GM18508 (cell line): ENCODE measurements at regions not wholly inside any gene's neighbourhood (a gene's known extent, or its start where the extent isn't known, plus 50 kb on each side); places are given as distances from the start of the nearest gene placed in this dataset.
"Not testable (repeated sequence)": the region's sequence is repeated elsewhere in the genome, so short reads cannot be mapped to it uniquely, and the experiment has no call there.

Source experiments
- ATAC-seq: cut with Tn5 transposase; IDR thresholded peaks from one replicate; pipeline ENCODE4 v1.9.1; 2021; ENCODE audit warnings: moderate number of reproducible peaks; ENCODE audit not compliant: insufficient read depth, unreplicated experiment

- ATAC-seq, result no peak
Observed at GRCh38 chr4:66575008-66575696, 904.9 kb upstream of the EPHA5 start.

- ATAC-seq, result no peak
Observed at GRCh38 chr4:66574145-66574978, 904.1 kb upstream of the EPHA5 start.

DNA sequence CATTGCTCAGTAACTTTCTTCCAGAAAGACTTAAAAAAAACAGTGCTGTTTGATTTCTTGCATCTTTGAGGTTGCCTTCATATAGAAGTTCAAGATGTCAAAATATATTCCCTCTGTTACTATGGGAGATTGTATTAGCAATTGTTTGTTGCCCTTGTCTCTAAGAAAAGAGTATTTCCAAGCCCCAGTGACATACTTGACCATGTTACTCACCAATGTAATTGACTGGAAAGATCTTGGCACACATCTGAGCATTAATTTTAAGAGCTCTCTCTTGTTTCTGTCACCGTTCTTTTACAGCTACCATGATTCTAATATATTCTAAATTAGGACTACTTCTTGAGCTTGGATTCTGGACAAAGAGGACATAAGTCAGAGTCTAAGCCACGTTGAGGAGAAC, 902.7 kb upstream of the EPHA5 start:
- no peak for ATAC-seq

DNA sequence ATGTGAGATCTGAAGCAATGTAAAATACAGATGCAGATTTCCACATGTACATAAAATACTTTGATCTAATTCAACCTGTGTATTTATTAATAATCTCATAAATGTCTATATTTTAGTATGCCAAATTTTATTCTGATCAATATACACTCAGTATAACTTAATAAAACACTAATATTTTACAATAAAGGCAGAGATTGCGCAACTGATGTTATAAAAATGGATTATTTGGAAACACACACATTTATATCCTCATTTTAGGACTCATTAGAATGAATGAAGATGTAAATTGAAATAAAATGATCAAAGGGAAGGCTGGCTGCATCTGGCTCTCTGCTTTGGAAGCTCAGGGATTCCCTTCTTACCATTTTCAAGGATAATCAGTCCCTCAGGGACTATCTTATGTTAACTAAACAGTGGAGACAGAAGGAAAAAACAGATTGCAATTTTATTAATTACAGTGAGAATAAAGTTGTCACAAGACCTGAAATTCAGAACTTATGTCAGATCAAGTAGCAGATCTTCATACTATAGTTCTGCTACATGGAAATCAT, 900.9 kb upstream of the EPHA5 start:
- no peak for ATAC-seq

DNA sequence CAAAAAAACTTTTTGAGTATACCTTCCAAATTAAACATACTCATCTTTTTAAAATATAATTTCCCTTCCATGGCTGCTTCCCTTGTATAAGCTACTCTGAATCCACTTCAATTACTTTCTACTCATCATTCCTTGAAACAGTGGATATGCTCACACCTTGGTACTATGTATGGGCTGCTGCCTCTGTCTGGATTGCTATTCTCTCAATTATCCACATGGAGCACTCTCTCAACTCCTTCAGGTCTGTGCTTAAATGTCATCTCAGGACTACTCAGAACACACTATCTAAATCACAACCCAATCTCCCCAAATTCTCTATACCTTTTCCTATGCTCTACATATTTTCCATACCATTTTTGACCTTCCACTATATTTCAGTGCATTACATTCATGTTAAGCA, 898.9 kb upstream of the EPHA5 start:
- no peak for ATAC-seq

- ATAC-seq, result no peak
Observed at GRCh38 chr4:66568431-66568830, 898.1 kb upstream of the EPHA5 start.

DNA sequence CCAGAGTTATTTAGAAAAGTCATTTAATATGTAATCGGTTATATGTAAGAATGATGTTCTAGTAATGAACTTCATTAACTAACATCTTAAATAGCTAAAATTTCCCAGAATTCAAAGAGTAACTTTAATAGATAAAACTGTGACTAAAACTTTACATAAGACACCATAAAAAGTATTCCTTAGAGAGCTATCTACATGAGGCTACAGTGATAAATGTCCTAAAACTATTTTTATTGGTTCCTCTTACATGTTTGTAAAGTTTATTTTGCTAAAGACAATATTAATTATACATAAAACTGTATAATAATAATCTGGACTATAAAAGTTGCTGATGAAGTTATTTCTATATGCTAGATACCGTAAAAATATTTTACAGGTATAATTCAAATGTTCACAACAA, 897.7 kb upstream of the EPHA5 start:
- no peak for ATAC-seq

DNA sequence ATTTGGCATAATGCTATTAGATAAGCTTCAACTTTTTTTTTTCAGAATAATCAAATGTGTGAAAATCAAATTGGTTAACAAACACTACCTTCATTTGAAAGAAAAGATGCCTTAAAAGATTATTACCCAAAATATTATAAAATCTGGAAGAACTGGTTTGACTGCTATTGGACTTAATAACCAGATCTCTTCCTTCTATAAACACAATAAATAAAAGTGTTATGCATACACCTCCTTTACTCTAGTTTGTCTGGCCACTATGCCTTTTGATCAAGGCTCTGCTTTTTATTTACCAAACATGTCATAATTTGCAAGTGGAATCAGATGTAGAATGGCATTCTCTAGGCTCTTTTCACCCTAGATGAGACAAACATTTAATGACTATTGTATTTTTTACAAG, 897.3 kb upstream of the EPHA5 start:
- no peak for ATAC-seq

DNA sequence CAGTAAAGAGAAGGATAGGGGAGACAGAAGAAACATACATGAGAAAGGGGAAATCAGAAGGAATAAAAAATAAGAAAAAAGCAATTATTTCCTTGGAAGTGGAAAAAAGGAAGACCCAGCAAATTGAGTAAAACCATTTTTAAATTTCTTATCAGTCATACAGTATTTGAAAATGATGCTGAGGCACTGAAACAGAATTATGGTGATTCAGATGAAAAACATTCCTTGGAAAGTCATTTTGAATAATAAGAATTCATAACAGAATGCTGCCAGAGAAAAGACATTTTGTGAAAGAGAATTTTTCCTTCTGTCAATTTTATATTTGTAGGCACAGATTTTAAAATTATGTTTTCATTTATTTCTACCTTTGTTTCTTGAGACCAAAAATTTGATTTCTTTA, 895.5 kb upstream of the EPHA5 start:
- ATAC-seq, result no peak

DNA sequence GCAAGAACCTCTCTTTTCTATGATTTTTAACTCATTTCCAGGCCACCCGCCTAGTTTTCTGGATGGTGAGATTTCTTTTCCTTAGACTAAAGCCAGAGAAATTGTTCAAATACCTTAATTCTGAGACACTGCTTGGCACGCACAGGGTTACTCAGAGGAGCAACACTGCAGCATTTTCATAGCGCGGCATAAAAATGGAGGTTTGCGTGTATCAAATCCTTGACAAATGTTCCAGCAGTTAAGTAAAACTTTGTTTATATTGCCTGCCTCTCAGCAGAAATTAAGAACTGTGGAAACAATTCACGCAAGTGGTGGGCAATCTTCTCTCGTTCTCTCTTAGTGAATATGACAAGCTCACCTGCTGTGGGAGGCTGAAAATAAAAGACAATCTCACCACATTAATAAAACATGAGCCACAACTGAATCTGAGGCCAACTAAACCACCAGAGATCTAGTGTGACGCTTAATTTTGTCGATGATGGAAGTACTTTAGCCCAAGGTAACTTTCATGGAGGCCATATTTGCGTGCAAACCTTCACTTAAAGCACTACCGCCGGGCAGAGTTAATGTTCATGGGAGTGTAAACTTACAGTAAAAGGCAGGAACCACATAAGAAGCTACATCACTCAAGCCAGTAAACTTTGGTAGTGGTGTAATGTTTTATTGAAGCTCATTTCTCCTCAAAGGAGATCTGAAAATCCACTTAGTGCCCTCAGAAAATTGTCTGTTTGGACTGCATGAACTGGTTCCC, 894.8 kb upstream of the EPHA5 start:
- no peak for ATAC-seq

GRCh38 chr4:66562276-66562806, 892.1 kb upstream of the EPHA5 start:
- ATAC-seq, result no peak

DNA sequence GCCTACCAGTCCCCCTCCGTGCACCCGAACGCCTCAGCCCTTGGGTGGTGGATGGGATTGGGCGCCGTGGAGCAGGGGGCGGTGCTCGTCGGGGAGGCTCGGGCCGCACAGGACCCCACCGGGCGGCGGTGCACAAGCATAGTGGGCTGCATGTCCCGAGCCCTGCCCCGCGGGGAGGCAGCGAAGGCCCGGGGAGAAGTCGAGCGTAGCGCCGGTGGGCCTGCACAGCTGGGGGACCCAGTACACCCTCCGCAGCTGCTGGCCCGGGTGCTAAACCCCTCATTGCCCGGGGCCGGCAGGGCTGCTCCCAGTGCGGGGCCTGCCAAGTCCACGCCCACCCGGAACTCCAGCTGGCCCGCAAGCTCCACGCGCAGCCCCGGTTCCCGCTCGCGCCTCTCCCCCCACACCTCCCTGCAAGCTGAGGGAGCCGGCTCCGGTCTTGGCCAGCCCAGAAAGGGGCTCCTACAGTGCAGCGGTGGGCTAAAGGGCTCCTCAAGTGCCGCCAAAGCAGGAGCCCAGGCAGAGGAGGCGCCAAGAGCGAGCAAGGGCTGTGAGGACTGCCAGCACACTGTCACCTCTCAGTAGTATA, 891.3 kb upstream of the EPHA5 start:
- not testable (repeated sequence) for ATAC-seq

- ATAC-seq, result no peak
Observed at GRCh38 chr4:66558651-66559050, 888.4 kb upstream of the EPHA5 start.

GRCh38 chr4:66556651-66557278, 886.5 kb upstream of the EPHA5 start:
- no peak for ATAC-seq

DNA sequence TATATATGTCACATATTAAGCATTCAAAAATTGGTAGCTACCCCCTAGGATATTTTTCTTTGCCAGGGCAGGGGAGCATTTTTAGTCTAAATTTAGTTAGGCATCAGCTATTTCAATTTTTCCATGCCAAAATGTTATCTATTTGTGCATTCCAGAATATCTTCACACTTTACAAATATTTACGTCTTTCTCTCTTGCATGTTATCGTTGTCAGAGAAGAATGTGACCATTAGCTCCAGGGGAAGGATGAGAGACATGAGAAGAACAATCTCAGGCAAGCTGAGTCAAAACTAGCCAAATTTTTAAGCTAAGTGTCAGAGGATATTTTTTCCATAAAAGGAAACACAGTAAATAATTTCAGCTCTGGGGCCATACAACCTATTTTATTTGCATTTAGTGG, 885.0 kb upstream of the EPHA5 start:
- no peak for ATAC-seq

- no peak for ATAC-seq
Observed at GRCh38 chr4:66554826-66555225, 884.5 kb upstream of the EPHA5 start.

- ATAC-seq, result not testable (repeated sequence)
Observed at GRCh38 chr4:66545301-66545700, 875.0 kb upstream of the EPHA5 start.

GRCh38 chr4:66544281-66544680, 874.0 kb upstream of the EPHA5 start:
- ATAC-seq, result no peak

- ATAC-seq, result no peak
Observed at GRCh38 chr4:66539745-66540144, 869.5 kb upstream of the EPHA5 start.

DNA sequence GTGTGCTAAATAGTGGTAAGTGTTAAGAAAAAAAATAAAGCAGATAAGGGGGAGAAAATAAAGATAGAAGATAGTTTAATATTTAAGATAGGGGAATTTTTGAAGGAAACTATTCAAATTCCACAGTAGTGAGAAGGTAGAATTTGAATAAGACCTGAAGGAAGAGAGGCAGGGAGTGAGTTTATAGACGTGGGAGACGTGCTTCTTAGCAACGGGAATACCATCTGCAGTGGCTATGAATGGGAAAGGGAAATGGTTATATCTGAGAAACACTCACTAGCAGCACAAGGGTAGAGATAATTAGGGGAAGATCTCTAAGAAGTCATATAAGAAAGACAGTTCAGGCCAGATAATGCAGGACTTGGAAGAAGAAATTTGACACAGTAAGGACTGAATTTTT, 854.5 kb upstream of the EPHA5 start:
- no peak for ATAC-seq
